Memory B cell (primary cell): ENCODE measurements at regions not wholly inside any gene's neighbourhood (a gene's known extent, or its start where the extent isn't known, plus 50 kb on each side); places are given as distances from the start of the nearest gene placed in this dataset.

Experiments
- ATAC-seq: fragments of 150-1000 bp; cut with Tn5 transposase; 2 replicates; pipeline ENCODE4 v1.10.0; 2021; ENCODE audit warnings: low read depth, mild to moderate bottlenecking, moderate library complexity
- DNase-seq, 2 donors: peaks; one replicate each; pipeline ENCODE4 v3.0.0; 2022; ENCODE audit warnings: low spot score in 2 of 2
- H3K27ac Mint-ChIP-seq: one replicate; pipeline ENCODE4 v1.8.0; 2022; ENCODE audit warnings: mild to moderate bottlenecking, moderate library complexity, mixed read lengths
- H3K27me3 Mint-ChIP-seq: one replicate; pipeline ENCODE4 v1.8.0; 2022; ENCODE audit warnings: mixed read lengths
- H3K36me3 Mint-ChIP-seq: one replicate; pipeline ENCODE4 v1.8.0; 2022; ENCODE audit warnings: mild to moderate bottlenecking, mixed read lengths
- H3K4me1 Mint-ChIP-seq: one replicate; pipeline ENCODE4 v1.8.0; 2022; ENCODE audit warnings: mixed read lengths
- H3K4me3 Mint-ChIP-seq: one replicate; pipeline ENCODE4 v1.8.0; 2022; ENCODE audit warnings: mild to moderate bottlenecking, moderate library complexity, mixed read lengths
- H3K9me3 Mint-ChIP-seq: one replicate; pipeline ENCODE4 v1.8.0; 2022; ENCODE audit warnings: mixed read lengths

DNA sequence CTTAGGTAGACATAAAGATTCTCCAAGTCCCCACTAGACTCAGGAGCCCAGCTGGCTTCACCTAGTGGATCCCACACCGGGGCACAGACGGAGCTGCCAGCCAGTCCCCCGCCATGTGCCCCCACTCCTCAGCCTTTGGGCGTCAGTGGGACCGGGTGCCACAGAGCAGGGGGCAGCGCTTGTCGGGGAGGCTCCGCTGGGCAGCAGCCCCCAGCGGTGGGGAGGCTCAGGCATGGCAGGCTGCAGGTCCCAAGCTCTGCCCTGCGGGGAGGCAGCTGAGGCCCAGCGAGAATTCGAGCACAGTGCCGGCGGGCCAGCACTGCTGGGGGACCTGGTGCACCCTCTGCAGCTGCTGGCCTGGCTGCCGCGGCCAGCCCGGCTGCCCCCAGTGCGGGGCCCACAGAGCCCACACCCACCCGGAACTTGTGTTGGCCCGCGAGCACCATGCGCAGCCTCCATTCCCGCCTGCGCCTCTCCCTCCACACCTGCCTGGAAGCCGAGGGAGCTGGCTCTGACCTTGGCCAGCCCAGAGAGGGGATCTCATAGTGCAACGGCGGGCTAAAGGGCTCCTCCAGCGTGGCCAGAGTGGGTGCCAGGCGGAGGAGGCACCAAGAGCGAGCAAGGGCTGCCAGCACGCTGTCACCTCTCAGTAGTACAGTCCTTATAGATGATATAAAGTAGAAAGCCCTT is 390.7 kb downstream of the PLK2 start:
- Mint-ChIP-seq H3K36me3 (no peaks in the 10 kb centered on the region), H3K27me3 (peaks cover 2% of the 10 kb centered on the region), H3K9me3 (no peaks in the 10 kb centered on the region), H3K27ac (no peak overlapping the region), H3K4me1 (peaks cover 2% of the 10 kb centered on the region), H3K4me3 (no peak overlapping the region)
- DNase-seq = no peak
- ATAC-seq = no peak

DNA sequence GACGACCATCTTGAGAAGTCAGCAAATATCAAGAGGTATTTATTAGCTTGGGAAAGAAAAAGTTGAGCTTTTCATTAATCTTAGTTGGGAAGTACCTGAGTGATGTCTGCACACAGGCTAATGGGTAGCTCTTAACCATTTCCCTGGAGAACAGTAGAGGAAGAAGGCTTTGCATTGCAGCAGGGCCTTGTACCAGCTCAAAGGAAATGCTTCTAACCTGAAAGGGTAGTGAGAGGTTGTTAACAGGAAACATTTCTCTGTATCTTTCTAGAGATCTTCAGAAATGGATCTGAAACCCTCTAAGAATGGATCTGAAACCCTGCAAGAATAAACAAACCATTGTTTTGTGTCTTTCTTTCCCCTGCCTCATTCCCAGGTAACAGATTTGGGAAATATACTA is 393.3 kb downstream of the PLK2 start:
- DNase-seq = no peak
- Mint-ChIP-seq H3K36me3 (no peaks in the 10 kb centered on the region), H3K27me3 (peaks cover 2% of the 10 kb centered on the region), H3K4me1 (no peaks in the 10 kb centered on the region), H3K27ac (no peak overlapping the region), H3K4me3 (no peak overlapping the region), H3K9me3 (no peaks in the 10 kb centered on the region)
- ATAC-seq = no peak

DNA sequence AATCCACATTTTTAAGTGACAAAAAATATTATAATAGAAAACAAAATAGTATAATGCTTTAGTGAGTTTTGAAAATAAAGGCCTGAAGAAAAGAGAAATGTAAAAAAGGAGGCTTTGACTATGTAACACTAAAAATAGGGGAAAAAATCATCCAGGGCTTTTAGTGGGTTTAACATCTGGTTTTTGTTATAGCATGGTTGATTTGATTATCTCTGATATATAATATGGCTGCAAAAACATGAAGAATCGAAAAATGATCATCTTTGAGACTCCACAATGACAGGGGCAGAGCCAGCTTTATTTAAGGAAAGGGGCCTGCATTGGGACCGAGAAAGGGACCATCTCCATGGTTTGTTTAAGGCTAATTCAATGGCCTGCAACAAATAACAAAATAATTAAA is 393.8 kb downstream of the PLK2 start:
- Mint-ChIP-seq H3K36me3 (no peaks in the 10 kb centered on the region), H3K27ac (no peak overlapping the region), H3K9me3 (no peaks in the 10 kb centered on the region), H3K4me1 (no peaks in the 10 kb centered on the region), H3K27me3 (peaks cover 2% of the 10 kb centered on the region), H3K4me3 (no peak overlapping the region)
- DNase-seq (no peak), ATAC-seq (no peak)

DNA sequence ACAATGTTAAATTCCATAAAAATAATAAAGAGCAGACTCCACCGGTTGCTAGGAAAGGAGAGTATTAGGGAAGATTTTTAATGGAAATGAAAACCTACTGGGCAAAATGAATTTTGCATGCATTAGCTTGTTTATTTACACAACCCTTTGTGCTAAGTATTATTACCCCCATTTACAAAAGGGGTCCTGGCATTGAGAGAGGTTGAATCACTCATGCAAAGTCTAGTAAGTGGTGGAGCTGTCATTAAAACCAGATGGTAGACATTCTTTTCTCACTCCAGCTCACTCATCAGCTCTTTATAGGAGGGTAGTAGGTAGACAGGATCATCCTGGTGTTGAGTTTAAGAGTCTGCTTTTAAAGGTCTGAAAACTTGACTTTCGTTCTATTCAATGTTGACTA is 395.1 kb downstream of the PLK2 start:
- H3K9me3 Mint-ChIP-seq = no peaks in the 10 kb centered on the region
- no peak overlapping the region for H3K27ac Mint-ChIP-seq

DNA sequence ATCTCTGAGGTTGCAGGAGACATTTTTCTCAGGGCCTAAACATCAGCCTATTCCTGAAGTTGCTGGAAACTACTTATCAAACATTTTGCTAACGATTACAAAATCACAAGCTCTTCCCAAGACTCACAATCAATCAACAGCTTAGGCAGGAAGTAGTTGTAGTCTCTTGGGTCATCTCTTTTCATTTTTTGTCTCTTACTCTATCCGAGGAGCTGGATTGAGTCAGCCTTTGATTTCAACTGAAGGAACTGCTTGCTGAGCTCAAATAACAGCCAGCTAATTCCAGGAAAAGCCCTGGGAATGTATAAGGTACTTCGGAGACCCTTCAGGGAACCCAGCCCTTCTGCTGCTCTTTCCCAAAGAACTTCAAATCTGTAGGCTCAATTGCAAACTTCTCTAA is 398.9 kb downstream of the PLK2 start:
- no peaks in the 10 kb centered on the region for H3K9me3 Mint-ChIP-seq
- H3K36me3 Mint-ChIP-seq = no peaks in the 10 kb centered on the region
- no peaks in the 10 kb centered on the region for H3K4me1 Mint-ChIP-seq
- ATAC-seq = no peak
- no peak for DNase-seq
- H3K27me3 Mint-ChIP-seq = peaks cover 2% of the 10 kb centered on the region
- H3K27ac Mint-ChIP-seq = no peak overlapping the region
- H3K4me3 Mint-ChIP-seq = no peak overlapping the region

More for the DNA sequence above, 395.1 kb downstream of the PLK2 start:
- peaks cover 2% of the 10 kb centered on the region for H3K27me3 Mint-ChIP-seq
- no peaks in the 10 kb centered on the region for H3K36me3 Mint-ChIP-seq
- H3K4me3 Mint-ChIP-seq = no peak overlapping the region
- DNase-seq (no peak), ATAC-seq (no peak)
- no peaks in the 10 kb centered on the region for H3K4me1 Mint-ChIP-seq

DNA sequence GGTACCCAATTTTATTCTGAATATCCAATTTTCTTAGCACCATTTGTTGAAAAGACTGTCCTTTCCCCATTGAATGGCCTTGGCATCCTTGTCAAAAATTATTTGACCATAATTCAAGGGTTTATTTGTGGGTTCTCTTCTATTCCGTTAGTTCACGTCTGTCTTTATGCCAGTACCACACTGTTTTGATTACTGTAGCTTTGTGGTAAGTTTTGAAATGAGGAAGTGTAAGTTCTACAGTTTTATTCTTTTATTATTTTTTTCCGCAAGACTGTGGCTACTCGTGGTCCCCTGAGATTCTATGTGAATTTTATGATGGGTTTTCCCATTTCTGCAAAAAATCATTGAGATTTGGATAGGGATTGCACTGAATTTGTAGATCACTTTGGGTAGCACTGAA is 402.6 kb downstream of the PLK2 start:
- no peaks in the 10 kb centered on the region for H3K9me3 Mint-ChIP-seq
- ATAC-seq (no peak), DNase-seq (no peak)
- H3K27me3 Mint-ChIP-seq = no peaks in the 10 kb centered on the region
- H3K36me3 Mint-ChIP-seq = no peaks in the 10 kb centered on the region
- no peak overlapping the region for H3K4me3 Mint-ChIP-seq
- no peaks in the 10 kb centered on the region for H3K4me1 Mint-ChIP-seq
- H3K27ac Mint-ChIP-seq = no peak overlapping the region

DNA sequence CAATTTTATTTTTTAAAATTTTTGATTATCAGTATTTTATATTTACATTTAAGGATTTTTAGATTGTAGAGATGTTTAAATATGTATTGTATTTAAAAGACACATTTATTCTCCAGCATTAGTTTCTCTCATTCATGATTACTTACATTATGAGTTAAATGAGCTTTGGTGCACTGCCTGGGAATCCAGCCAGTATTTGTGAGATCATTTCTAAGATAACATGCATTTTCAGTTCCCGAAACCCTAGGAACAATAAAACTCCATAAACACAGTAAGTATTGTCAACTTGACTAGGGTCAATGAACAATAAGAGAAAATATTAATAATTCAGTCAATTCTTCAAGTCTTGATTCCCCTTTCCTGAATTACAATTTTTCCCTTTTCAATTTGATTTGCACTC is 403.3 kb downstream of the PLK2 start:
- Mint-ChIP-seq H3K4me1 (no peaks in the 10 kb centered on the region), H3K27me3 (no peaks in the 10 kb centered on the region), H3K27ac (no peak overlapping the region), H3K4me3 (no peak overlapping the region), H3K36me3 (no peaks in the 10 kb centered on the region), H3K9me3 (no peaks in the 10 kb centered on the region)
- ATAC-seq (no peak), DNase-seq (no peak)

DNA sequence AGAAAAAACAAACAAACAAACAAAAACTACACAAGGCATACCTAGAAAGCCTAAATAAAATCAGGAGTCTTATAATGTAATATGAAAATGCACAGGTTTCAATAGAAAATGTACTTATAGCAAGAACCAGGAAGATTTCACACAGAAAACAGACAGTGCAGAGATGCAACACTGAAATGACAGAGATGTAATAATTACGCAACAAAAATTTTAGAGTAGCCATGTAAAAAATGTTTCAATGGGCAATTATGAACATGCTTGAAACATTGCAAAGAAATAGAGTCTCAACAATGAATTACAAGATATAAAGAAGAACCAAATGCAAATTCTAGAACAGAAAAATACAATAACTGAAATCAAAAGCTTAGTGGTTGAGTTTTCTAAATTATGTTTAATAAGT is 405.9 kb downstream of the PLK2 start:
- Mint-ChIP-seq H3K9me3 (no peaks in the 10 kb centered on the region), H3K36me3 (no peaks in the 10 kb centered on the region), H3K4me1 (no peaks in the 10 kb centered on the region), H3K27me3 (no peaks in the 10 kb centered on the region), H3K27ac (no peak overlapping the region), H3K4me3 (no peak overlapping the region)
- DNase-seq (no peak), ATAC-seq (no peak)

DNA sequence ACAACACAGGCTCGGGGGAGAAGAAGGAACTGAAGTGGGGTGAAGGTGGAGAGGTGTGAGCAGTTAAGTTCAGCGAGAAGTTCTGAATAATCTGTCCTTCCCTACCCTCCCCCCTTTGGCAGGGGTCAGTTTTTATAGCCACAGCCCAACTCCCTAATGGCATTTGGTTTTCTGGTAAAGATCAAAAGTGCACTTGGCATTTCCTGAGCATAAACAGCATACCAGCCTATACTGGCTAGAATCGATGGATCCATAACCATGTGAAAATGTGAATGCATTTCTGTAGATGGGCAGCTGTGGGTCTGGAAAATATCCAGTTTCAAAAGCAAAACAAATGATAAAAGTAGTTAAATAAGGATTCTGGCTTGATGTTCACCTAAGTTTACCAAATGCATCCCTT is 410.9 kb downstream of the PLK2 start:
- peaks cover 1% of the 10 kb centered on the region for H3K27me3 Mint-ChIP-seq
- no peak overlapping the region for H3K4me3 Mint-ChIP-seq
- DNase-seq (no peak), ATAC-seq (no peak)
- no peaks in the 10 kb centered on the region for H3K9me3 Mint-ChIP-seq
- H3K4me1 Mint-ChIP-seq = no peaks in the 10 kb centered on the region
- H3K36me3 Mint-ChIP-seq = no peaks in the 10 kb centered on the region
- no peak overlapping the region for H3K27ac Mint-ChIP-seq

DNA sequence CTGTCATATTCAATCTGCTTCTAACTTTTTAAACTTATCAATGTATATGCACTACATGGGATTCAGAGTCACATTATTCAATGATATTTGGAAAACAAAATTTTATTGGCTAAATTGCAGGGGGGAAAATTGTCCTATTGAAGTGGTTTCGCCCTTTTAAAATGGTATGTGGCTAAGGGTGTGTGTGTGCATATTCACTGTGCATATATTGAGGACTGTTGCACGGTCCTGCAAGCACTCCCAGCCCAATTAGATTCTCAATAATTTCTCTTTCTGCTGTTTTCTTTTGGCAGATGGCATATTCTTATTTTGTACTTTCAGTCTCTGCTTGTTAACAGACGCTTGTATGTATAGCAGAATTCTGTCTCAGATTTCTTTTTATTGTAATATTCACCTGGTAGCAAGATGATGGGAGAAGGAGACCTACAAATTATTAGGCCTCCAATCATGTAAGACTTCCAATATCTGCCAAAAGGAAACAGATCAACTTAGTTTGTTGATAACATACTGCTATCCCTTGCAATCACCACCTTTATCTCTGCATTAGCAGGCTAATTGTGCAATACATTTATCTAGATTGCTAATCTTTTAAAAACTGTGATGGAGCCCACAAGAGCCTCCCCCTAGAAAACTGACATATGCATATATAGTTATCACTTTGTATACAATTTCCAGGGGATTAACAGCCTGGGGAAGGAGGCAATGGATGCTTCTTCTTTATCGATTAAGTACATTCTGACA is 411.5 kb downstream of the PLK2 start:
- ATAC-seq (no peak), DNase-seq (no peak)
- Mint-ChIP-seq H3K4me1 (no peaks in the 10 kb centered on the region), H3K36me3 (no peaks in the 10 kb centered on the region), H3K4me3 (no peak overlapping the region), H3K27me3 (peaks cover 1% of the 10 kb centered on the region), H3K27ac (no peak overlapping the region), H3K9me3 (no peaks in the 10 kb centered on the region)

DNA sequence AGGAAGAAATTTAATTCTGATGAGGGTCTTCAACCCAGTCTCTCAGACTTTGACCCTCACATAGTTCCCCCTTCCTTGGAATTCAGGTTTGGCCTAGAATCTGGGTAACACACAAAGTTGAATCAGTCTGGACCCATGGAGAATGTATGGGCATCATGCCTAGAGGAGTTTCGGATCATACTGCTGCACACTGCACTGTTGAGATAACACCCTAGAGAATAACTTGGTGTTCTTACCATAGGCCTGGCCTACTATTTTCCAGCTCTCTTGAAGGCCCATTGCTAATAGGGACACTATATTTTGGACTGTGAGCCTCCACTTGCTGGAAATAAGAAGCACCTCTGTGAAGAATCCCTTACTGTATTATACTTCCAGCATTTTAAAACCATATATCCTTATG is 413.5 kb downstream of the PLK2 start:
- Mint-ChIP-seq H3K9me3 (no peaks in the 10 kb centered on the region), H3K4me3 (no peak overlapping the region), H3K27ac (no peak overlapping the region), H3K27me3 (peaks cover 1% of the 10 kb centered on the region), H3K36me3 (no peaks in the 10 kb centered on the region), H3K4me1 (no peaks in the 10 kb centered on the region)
- no peak for ATAC-seq
- DNase-seq = no peak

DNA sequence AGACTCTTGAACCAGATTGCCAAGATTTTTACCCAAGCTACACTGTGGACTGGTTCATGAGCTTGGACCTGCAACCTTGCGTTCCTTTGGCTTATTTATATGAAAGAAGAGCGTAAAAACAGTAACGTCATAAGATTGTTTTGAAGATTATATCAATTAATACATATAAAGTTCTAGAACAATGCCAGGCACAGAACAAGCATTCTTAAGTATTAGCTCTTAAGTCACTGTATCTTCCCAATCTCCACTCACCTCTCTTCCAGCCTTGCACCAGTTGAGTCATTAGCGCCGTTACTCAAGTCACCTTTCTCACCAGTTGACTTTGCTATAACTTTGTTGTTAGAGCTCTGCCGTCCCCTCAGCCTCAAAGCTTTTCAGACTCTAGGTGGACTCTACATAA is 415.7 kb downstream of the PLK2 start:
- peaks cover 4% of the 10 kb centered on the region for H3K27me3 Mint-ChIP-seq
- no peak overlapping the region for H3K27ac Mint-ChIP-seq
- no peaks in the 10 kb centered on the region for H3K9me3 Mint-ChIP-seq
- no peaks in the 10 kb centered on the region for H3K36me3 Mint-ChIP-seq
- H3K4me1 Mint-ChIP-seq = no peaks in the 10 kb centered on the region
- no peak for DNase-seq
- ATAC-seq = no peak
- no peak overlapping the region for H3K4me3 Mint-ChIP-seq

DNA sequence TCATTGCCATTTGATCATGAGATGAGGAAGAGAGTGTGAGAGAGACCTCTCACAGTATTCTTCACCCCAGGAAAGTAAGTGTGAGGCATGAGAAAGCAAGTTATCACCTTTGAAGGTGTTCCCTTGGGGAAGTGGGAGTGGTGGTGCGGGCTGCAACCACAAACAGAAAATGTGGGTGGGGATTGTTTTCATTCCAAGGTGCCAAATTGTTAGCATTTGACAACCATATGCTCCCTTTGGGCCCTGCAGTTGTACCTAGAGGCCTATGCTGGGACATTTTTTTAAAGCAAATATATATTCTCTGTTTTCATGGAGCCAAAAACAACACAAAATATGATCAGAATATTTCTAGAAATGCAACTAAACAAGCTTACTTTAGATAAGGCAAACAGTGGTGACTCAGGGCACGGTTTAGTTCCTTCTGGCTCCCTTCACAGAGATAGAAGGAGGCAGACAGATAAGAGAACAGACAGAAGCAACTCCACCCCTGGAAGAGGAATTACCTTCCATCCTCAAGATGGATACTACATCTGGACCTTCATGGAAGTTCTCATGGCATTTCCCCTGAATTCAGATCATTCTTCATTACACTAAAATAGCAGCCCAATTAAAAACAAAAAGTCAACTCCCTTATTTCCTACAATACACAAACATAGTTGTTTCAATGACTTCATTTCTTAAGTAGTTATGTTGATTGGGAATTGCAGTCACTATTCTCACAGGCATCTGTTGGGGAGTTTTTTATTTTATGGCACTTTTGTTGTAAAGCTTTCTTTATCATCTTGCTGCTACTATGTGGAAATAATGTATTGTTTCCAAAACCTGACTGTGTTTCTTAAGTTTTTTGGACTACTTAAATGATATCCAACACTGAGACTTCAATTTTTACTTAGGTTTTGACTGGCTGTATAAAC is 416.6 kb downstream of the PLK2 start:
- Mint-ChIP-seq H3K4me3 (no peak overlapping the region), H3K4me1 (no peaks in the 10 kb centered on the region), H3K27me3 (peaks cover 4% of the 10 kb centered on the region), H3K27ac (no peak overlapping the region), H3K36me3 (no peaks in the 10 kb centered on the region), H3K9me3 (no peaks in the 10 kb centered on the region)
- DNase-seq (no peak), ATAC-seq (no peak)

DNA sequence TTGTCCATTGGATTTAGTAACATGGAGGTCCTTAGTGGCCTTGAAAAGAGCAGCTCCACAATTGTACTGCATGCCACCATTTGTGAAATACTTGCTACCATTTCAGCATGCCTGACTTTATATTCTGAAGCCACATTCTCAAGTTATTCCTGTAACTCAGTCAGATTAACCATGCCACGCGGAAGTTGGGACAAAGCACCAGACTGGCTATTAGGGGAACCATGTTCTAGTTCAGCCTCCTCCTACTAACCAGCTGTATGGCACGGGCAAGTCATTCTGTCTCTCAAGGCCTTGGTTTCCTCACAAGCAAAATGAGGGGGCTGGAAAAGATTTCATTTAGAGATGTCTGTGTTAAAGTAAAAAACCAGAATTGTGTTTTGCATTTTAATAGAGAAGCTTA is 418.0 kb downstream of the PLK2 start:
- ATAC-seq = no peak
- Mint-ChIP-seq H3K27ac (no peak overlapping the region), H3K4me1 (no peaks in the 10 kb centered on the region), H3K27me3 (peaks cover 4% of the 10 kb centered on the region), H3K9me3 (no peaks in the 10 kb centered on the region), H3K36me3 (no peaks in the 10 kb centered on the region), H3K4me3 (no peak overlapping the region)
- DNase-seq = no peak
